GM18502 (cell line): ENCODE measurements at regions not wholly inside any gene's neighbourhood (a gene's known extent, or its start where the extent isn't known, plus 50 kb on each side); places are given as distances from the start of the nearest gene placed in this dataset.

Experiments used
- ATAC-seq: cut with Tn5 transposase; IDR thresholded peaks from one replicate; pipeline ENCODE4 v1.9.1; 2021; ENCODE audit warnings: mild to moderate bottlenecking; ENCODE audit not compliant: unreplicated experiment, poor library complexity

- no peak for ATAC-seq
These were observed 507.9 kb upstream of the CDH2 start for GRCh38 chr18:28684746-28685355.

DNA sequence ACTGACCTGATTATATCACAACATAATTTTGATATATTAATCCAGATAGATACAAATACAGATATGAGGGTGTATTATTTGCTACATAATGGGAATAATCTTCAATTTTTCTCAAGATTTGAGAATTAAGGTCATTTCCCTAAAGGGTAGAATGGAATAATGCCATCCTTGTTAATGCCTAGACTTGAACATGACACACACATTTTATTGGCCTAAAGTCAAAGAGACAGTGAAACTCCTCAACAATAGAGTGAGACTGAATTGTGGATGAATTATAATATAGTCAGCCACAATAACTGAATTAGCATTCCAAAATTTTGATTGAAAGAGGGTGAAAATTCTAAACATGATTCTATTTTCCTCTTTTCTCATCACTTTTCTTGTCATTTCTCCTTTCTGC is 506.0 kb upstream of the CDH2 start:
- ATAC-seq: no peak

GRCh38 chr18:28669165-28669564 is 492.2 kb upstream of the CDH2 start:
- ATAC-seq: no peak

GRCh38 chr18:28666216-28666615 is 489.3 kb upstream of the CDH2 start:
- no peak for ATAC-seq

DNA sequence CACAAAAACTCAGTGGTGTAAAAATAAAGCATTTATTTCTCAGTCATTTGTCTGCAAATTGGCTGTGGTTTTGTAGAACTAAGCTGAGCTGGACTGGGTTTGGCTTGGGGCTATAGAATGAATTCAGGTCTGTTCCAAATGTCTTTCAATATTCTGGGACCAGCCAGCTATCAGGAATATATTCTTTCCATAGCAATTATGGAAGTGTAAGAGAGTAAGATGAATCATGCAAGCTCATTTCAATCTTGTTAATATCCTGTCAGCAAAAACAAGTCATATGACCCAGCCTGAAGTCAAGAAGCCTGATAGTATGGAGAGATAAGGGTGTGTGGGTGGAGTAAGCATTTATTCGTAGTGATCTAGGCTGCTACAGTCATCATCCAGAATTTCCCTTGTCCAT is 481.0 kb upstream of the CDH2 start:
- ATAC-seq: no peak

GRCh38 chr18:28652654-28653053 is 475.7 kb upstream of the CDH2 start:
- ATAC-seq: no peak

DNA sequence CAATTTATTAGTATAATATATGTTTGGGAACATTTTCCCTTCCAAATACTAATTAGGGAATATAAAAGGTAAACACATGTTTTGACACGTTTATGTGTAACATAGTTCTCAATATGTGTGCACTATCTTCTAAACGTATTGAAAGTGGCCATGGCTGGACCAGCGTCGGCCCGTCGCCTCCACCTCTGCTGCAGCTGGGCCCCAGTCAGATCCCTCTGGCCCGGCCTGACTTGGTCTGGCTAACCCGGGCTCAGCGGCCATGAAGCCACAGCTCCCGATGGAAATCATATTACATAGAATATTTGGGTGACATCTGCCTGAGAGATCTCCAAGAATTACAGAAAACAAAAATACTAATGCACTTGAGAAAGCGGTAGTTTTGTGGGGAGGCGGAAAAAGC is 474.4 kb upstream of the CDH2 start:
- no peak for ATAC-seq

GRCh38 chr18:28650860-28651259 is 473.9 kb upstream of the CDH2 start:
- ATAC-seq: no peak

DNA sequence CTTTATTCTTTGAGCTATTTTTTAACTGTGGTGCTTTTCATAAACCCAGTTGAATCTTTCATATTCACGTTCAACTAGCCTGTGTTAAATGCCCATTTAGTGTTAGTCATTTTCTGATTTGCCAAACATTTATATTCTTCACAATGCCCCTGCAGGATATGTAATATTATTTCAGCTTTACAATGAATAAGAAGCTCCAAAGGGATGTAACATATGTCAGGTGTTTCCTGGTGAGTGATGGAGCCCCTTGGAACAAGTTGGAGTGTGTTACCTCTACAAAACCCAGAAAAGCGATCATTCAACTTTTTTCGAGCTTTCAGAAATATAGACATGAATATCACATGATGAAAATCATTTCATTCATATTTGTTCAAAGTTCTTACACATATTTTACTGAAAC is 471.0 kb upstream of the CDH2 start:
- ATAC-seq: no peak

DNA sequence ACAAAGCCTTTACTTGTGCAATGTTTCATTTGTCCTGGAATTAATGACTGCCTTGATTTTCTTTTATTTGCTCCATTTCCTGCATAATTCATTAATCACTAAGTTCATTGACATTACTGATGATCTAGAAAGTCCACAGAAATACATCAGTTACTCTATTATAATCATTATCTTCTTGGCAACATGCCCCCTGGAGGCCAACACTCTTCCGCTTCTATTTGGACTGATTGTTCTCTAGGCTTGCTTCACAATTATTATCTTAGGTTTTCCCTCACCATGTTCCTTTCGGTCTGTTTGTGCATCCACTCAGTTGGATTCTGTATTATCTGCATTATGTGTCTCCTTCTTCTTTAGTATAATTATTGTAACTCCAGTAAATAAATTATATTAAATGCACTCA is 461.0 kb upstream of the CDH2 start:
- no peak for ATAC-seq

- ATAC-seq: no peak
These were observed 458.6 kb upstream of the CDH2 start for GRCh38 chr18:28635530-28635929.

DNA sequence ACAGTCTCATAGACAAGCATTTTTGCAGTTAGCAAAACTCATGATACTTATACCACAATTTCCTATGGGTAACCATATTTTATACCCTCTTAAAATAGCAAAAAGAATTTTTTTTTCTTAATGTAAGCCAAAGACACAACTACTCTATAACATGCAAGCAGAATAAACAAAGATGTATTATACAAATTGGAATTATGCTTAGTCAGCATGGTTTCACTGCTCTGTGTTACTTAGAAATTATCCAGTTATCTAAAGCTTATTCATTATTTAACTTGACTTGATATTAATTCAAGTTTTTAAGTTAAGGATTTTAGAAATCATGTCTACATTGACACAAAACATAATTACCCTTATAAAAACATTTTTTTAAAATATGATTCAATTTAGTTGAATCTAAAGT is 449.8 kb upstream of the CDH2 start:
- no peak for ATAC-seq

DNA sequence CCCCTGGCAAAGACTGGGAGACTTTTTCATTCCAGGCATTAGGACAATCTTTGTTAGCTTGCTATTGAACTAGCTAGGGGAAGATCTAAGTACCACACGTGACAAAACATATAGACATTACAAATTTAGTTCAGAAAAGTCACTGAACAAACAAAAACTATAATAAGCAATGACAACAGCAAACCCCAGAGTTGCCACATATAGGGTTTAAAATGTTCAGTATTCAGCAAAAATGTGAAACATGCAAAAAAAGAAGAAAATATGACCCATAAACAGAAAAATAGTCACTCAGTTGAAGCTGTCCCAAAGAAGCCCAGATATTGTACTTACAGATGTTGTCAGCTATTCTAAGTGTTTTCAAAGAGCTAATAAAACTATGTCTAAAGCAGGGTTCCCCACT is 431.1 kb upstream of the CDH2 start:
- ATAC-seq: no peak

DNA sequence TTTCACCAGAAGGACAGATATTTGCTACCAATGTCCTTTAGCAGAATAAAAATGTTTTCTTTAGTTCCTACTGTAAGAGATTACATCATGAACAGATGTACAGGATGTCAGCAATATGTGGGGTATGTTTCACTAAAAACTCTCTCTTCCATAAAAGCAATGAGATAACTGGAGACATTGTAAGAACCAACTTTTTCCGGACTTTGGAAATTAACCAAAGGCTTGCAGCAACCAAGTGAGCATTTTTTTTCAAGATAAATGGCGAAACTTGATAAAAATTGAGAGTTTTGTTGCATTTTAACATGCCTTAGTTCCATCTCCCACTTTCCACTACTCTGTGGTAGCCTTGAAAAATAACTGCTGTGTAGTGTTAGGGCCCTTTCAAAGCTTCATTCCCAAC is 429.8 kb upstream of the CDH2 start:
- ATAC-seq: no peak

DNA sequence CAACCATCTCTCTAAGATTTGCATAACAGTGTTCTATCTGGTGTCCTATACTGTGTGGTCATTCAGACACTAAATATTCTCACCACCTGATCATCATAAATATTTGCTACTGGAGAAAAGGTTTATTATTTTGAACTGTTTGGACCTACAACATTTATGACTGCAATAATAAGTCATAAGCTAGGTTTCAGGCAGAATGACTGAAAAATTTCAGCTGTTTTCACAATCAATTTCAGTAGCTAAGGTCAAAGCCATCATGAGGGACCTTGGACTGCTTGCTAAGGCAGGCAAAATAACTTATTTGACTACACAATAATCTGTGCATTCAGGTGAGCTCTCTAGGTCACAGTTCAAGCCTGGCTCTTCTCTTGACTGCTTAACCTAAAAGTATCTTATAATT is 425.5 kb upstream of the CDH2 start:
- no peak for ATAC-seq

GRCh38 chr18:28594034-28594433 is 417.1 kb upstream of the CDH2 start:
- no peak for ATAC-seq

GRCh38 chr18:28588884-28589549 is 412.1 kb upstream of the CDH2 start:
- no peak for ATAC-seq

GRCh38 chr18:28584731-28585130 is 407.8 kb upstream of the CDH2 start:
- no peak for ATAC-seq

DNA sequence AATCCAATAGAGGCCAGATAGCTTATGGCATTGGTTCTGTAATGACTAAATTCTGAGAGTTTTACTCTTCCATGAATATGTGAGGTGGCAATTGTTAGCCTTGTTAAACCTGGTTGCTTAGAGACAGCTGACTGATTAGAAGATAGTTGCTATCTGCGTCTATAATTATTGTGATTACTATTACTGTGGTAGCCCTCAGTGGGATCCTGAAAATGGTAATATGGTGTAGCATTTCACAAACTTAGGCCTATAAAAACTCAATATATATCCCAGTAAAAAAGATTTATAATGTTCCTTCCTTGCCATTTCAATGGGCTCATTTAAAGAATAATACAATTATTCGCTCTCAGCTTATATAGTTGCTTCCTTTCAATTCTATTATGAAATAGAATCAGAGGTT is 405.8 kb upstream of the CDH2 start:
- no peak for ATAC-seq

DNA sequence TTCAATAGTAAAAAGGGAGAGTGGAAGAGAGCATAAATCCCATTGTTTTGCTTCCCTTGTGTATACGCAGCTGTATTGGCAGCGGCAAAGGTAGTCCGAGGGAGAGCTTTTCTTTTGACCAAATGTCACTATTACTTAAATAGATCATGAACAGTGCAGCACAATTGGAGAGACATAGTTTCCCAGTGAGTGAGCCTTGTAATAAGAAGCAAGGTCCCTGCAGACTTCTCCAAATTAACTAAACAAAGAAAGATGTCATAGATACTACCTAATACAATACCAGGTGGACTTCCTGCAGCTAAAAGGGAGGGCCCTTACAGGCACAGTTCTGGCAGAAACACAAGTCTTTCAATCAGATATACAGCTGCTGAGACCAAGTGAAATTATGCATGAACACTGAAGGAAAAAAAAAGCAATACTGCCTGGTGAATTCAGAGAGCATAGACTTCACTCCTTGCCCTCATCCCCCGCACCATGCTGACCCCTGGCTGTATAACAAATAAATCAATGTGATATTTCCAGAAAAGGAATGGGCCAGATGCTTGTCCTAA is 404.7 kb upstream of the CDH2 start:
- no peak for ATAC-seq

DNA sequence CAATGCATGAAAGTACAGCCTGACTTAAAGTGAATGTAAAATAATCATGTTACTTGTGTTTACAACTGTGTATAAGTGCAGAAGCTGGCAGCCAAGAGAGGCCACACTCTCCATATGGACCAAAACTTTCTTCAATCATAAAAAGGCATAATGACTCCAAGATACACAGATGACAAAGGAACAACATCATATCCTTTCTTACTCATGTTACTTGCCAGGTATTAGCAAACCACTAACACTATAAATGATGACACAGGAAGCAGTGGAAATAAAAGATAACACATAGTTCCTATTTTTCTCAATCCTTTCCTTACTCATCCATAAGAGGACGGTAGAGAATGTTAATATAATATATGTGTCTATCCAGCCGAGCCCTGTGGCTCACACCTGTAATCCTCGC is 400.0 kb upstream of the CDH2 start:
- no peak for ATAC-seq

DNA sequence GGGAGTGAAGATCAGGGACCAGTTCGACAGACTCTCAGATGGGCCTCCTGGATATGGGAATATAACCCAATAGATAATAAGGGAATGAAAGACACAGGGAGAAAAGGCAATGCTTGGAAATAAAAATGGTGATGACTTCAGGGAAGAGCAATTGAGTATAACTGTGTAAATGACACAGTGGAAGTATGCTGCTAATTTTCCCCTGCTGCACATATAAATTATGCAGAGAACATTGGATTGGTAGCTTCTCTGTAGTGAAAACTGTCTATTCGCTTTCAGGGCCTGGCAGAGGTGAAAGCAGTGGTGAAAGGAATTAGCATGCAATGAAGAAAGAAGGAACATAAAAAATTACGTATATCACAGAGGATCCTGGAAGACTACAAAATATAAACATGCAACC is 398.2 kb upstream of the CDH2 start:
- no peak for ATAC-seq
